ENCODE measurements at regions not wholly inside any gene's neighbourhood (a gene's known extent, or its start where the extent isn't known, plus 50 kb on each side); places are given as distances from the start of the nearest gene placed in this dataset.
A peak's percentile ranks its signal among the peaks of the same experiment; 100 is the strongest.
"Not testable (repeated sequence)": the region's sequence is repeated elsewhere in the genome, so short reads cannot be mapped to it uniquely, and the experiment has no call there.

DNA sequence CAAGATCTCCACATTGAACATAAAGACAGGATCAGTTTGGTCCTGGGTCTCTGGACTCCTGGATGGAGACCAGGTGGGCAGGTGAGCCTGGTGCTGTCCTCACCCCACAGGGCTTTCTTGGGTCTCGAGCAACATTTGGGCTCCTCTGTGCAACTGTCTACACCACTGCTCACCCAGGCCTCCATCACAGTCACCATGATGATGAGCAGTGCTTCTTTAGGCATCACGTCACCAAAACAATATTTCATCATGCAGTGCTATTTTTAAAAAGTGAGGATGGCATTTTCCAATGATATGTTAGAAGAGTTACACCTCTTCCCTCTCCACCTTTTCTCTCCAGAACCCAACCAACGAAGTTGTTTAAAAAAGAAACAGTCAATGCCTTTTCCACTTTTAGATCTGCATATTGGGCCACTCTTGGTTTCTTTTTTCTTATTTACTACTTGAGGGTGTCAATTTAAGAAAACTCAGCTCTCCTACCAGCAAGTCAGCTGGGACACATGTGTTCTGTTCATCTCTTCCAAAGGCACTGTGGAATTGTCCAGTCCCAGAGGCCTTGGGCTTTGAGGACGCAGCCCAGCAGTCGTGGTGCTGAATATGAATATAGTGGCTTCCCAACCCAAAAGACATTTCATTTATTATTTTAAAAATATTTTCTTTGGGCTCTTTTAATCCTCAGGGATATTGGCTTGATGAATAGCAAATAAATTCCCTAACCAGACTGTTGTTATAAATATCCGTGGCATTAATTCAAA is 405.7 kb downstream of the KCNRG start:
- Histone ChIP-seq H3K27ac (ENCODE audit: low read depth, low read length) (peak overlapping the region; percentile 87), H3K9ac (ENCODE audit: low read depth in 1 of 3, low read length in 3 of 3) (peak overlapping the region; percentile 2 to 32 (median 27)), H3K36me3 (ENCODE audit: control insufficient read depth in 3 of 3, insufficient read depth in 3 of 3, low read length in 3 of 3) (no peaks in the 10 kb centered on the region), H3K4me3 (ENCODE audit: low read length in 3 of 3) (peak overlapping the region; percentile 3 to 33 (median 28)), H3K4me1 (ENCODE audit: control insufficient read depth in 3 of 3, insufficient read depth in 3 of 3, low read length in 3 of 3) (peaks cover 43 to 65% (median 47%) of the 10 kb centered on the region in 3 donors), H3K27me3 (ENCODE audit: control insufficient read depth in 3 of 3, insufficient read depth in 3 of 3, low read length in 3 of 3) (no peaks in the 10 kb centered on the region), H3K9me3 (ENCODE audit: control insufficient read depth in 3 of 3, low read length in 3 of 3) (no peaks in the 10 kb centered on the region)

DNA sequence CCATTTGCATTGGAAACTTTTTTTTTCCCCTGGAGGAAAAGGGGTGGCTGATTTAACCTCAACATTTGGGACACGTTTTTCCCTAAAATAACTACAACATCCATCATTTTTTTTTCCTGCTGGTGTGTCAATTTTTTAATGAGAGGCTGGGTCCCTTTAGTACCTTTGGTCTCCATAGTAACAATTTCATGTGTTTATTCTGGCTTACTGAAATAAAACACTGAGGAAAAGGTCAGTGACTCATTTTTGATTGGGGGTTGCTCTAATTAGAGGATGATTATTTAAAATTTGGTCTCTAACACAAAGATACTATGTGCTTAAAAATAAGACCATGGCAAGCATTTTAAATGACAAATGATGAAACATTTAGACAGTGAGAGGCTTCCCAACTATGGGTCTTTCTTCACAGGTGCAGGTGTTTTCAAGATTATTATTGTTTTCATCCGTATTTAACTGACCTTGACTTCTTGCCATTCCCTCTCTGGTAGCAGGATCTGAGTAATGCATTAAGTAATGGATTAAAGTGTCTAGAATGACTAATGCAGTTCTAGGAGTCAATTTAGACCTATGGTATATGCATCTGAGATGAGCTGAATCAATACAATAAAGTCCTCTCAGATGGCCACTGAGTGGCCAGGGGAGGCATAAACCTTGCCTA is 406.4 kb downstream of the KCNRG start:
- Histone ChIP-seq H3K4me3 (ENCODE audit: low read length in 3 of 3) (no peak overlapping the region), H3K9me3 (ENCODE audit: control insufficient read depth in 3 of 3, low read length in 3 of 3) (no peaks in the 10 kb centered on the region), H3K36me3 (ENCODE audit: control insufficient read depth in 3 of 3, insufficient read depth in 3 of 3, low read length in 3 of 3) (no peaks in the 10 kb centered on the region), H3K4me1 (ENCODE audit: control insufficient read depth in 3 of 3, insufficient read depth in 3 of 3, low read length in 3 of 3) (peaks cover 43 to 65% (median 47%) of the 10 kb centered on the region in 3 donors), H3K9ac (ENCODE audit: low read depth in 1 of 3, low read length in 3 of 3) (peak overlapping the region in 1 of 3 donors; percentile 32), H3K27ac (ENCODE audit: low read depth, low read length) (peak overlapping the region; percentile 87), H3K27me3 (ENCODE audit: control insufficient read depth in 3 of 3, insufficient read depth in 3 of 3, low read length in 3 of 3) (no peaks in the 10 kb centered on the region)

DNA sequence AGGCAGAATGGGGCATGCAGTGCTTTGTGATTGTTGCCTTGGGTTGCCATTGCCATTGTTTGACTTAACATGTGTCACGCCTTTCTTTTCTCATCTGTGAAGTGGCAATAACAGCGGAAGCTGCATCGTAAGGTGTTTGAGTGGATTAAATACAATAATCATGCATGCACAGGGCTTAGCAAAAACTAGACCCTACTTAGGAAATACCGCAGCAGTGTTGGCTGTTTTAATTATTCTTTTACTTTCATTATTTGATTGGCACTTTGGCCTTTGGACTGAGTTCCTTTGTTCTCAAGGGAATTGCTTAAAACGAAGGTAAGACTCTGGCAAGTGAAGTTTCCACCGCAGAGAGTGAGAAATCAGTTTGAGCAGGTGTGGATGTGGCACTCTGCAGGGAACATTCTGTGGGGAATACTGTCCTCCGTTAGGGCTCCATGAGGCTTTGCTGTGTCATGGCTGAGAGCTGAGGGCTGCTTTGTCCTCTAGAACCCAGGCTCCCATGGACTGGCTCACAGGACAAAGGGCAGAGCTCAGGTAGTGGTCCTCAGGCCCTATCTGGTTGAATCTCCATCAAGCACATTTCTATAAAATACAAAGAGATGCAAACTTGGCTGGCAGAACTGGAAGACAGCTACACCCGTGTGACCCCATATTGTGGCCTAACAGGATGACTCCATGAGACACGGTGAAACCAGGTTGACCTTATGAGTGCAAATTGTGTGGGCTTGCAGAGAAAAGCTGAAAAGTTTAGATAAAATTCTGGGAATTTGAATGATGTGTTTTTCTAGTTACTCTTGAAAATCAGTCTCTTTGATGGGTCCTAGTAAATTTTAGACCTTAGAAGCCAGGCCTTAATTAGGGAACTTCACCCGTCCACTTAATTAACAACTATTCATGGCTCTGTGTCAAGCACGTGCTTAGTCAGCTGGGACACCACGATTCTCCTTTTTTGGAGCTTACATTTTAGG is 407.2 kb downstream of the KCNRG start:
- H3K27me3 ChIP-seq (ENCODE audit: control insufficient read depth in 3 of 3, insufficient read depth in 3 of 3, low read length in 3 of 3): no peaks in the 10 kb centered on the region
- no peak overlapping the region for H3K4me3 ChIP-seq (ENCODE audit: low read length in 3 of 3)
- no peaks in the 10 kb centered on the region for H3K36me3 ChIP-seq (ENCODE audit: control insufficient read depth in 3 of 3, insufficient read depth in 3 of 3, low read length in 3 of 3)
- peak overlapping the region; percentile 87 for H3K27ac ChIP-seq (ENCODE audit: low read depth, low read length)
- peak overlapping the region in 1 of 3 donors; percentile 11 for H3K9ac ChIP-seq (ENCODE audit: low read depth in 1 of 3, low read length in 3 of 3)
- peaks cover 46 to 63% (median 47%) of the 10 kb centered on the region in 3 donors for H3K4me1 ChIP-seq (ENCODE audit: control insufficient read depth in 3 of 3, insufficient read depth in 3 of 3, low read length in 3 of 3)
- no peaks in the 10 kb centered on the region for H3K9me3 ChIP-seq (ENCODE audit: control insufficient read depth in 3 of 3, low read length in 3 of 3)

DNA sequence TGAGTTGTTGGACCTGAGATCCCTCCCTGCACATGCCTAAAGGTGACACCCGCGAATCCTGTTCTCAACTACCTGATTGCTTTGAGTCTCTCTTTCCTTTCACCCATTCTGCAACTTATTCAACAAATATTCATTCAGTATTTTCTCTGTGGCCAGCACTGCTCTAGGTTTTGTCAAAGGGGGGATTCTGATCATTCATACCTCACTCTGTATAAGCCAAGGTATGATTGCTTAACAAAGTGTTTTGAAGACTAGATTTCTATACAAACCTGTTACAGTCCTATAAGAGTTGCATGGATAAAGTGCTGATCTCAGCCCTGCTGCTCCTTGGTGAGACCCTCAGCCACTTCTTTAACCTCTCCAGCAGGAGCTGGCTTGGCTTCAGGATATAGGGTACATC is 409.7 kb downstream of the KCNRG start:
- no peaks in the 10 kb centered on the region for H3K27me3 ChIP-seq (ENCODE audit: control insufficient read depth in 3 of 3, insufficient read depth in 3 of 3, low read length in 3 of 3)
- peaks cover 49 to 60% (median 49%) of the 10 kb centered on the region in 3 donors for H3K4me1 ChIP-seq (ENCODE audit: control insufficient read depth in 3 of 3, insufficient read depth in 3 of 3, low read length in 3 of 3)
- peak overlapping the region; percentile 87 for H3K27ac ChIP-seq (ENCODE audit: low read depth, low read length)
- no peaks in the 10 kb centered on the region for H3K9me3 ChIP-seq (ENCODE audit: control insufficient read depth in 3 of 3, low read length in 3 of 3)
- no peak overlapping the region for H3K9ac ChIP-seq (ENCODE audit: low read depth in 1 of 3, low read length in 3 of 3)
- H3K36me3 ChIP-seq (ENCODE audit: control insufficient read depth in 3 of 3, insufficient read depth in 3 of 3, low read length in 3 of 3): no peaks in the 10 kb centered on the region
- no peak overlapping the region for H3K4me3 ChIP-seq (ENCODE audit: low read length in 3 of 3)

DNA sequence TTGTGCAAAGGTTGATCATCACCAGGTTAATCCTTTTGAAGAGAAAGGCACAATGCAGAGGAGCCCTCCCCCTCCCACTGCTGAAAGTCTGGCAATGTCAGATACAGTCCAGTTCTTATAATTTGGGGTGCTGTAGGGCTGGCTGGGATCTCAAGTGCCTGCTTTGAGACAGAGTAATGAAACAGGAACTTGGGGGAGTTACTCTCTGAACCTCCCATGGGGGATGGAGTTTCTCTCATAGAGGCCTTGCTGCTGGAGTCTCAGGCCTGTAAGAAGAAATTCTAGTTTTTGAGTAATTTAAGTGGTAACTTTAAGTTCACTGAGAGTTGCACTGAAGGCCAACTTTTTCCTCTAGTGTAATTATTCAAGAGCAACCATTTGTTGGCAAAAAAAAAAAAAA is 410.5 kb downstream of the KCNRG start:
- Histone ChIP-seq H3K36me3 (ENCODE audit: control insufficient read depth in 3 of 3, insufficient read depth in 3 of 3, low read length in 3 of 3) (no peaks in the 10 kb centered on the region), H3K27ac (ENCODE audit: low read depth, low read length) (peak overlapping the region; percentile 87), H3K4me3 (ENCODE audit: low read length in 3 of 3) (no peak overlapping the region), H3K4me1 (ENCODE audit: control insufficient read depth in 3 of 3, insufficient read depth in 3 of 3, low read length in 3 of 3) (peaks cover 41 to 54% (median 42%) of the 10 kb centered on the region in 3 donors), H3K27me3 (ENCODE audit: control insufficient read depth in 3 of 3, insufficient read depth in 3 of 3, low read length in 3 of 3) (no peaks in the 10 kb centered on the region), H3K9ac (ENCODE audit: low read depth in 1 of 3, low read length in 3 of 3) (no peak overlapping the region), H3K9me3 (ENCODE audit: control insufficient read depth in 3 of 3, low read length in 3 of 3) (no peaks in the 10 kb centered on the region)

DNA sequence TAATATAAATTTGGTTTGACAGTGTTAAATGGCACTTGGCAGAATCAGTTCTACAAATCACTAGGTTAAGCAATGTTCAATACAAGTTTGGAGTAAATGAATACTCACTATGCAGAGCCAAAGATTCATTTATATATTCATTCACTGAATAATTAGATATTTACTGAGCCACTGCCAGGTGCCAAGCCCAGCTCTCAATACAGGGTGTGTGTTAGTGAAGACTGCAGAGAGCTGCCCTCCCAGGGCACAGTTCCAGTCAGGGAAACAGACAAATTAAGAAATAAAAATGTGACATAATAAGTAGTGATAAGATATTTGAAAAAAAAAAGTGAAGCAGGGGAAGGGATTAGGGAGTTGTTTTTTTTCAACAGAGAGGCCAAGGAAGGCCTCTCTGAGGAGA is 411.7 kb downstream of the KCNRG start:
- no peaks in the 10 kb centered on the region for H3K27me3 ChIP-seq (ENCODE audit: control insufficient read depth in 3 of 3, insufficient read depth in 3 of 3, low read length in 3 of 3)
- no peaks in the 10 kb centered on the region for H3K9me3 ChIP-seq (ENCODE audit: control insufficient read depth in 3 of 3, low read length in 3 of 3)
- H3K36me3 ChIP-seq (ENCODE audit: control insufficient read depth in 3 of 3, insufficient read depth in 3 of 3, low read length in 3 of 3): no peaks in the 10 kb centered on the region
- peak overlapping the region; percentile 87 for H3K27ac ChIP-seq (ENCODE audit: low read depth, low read length)
- peaks cover 30 to 46% (median 31%) of the 10 kb centered on the region in 3 donors for H3K4me1 ChIP-seq (ENCODE audit: control insufficient read depth in 3 of 3, insufficient read depth in 3 of 3, low read length in 3 of 3)
- H3K4me3 ChIP-seq (ENCODE audit: low read length in 3 of 3): no peak overlapping the region
- H3K9ac ChIP-seq (ENCODE audit: low read depth in 1 of 3, low read length in 3 of 3): no peak overlapping the region

DNA sequence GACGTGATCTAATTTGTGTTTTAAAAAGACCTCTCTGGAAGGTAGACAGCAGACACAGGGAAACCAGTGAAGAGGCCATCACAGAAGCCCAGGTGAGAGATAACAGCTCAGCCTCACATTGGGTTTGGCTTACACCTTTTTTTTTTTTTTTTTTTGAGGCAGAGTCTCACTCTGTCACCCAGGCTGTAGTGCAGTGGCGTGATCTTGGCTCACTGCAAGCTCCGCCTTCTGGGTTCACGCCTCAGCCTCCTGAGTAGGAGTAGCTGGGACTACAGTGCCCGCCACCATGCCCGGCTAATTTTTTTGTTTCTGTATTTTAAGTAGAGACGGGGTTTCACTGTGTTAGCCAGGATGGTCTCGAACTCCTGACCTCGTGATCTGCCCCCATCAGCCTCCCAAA is 412.3 kb downstream of the KCNRG start:
- not testable (repeated sequence) for H3K9me3 ChIP-seq (ENCODE audit: control insufficient read depth in 3 of 3, low read length in 3 of 3); H3K27me3 ChIP-seq (ENCODE audit: control insufficient read depth in 3 of 3, insufficient read depth in 3 of 3, low read length in 3 of 3); H3K4me3 ChIP-seq (ENCODE audit: low read length in 3 of 3); H3K36me3 ChIP-seq (ENCODE audit: control insufficient read depth in 3 of 3, insufficient read depth in 3 of 3, low read length in 3 of 3); H3K9ac ChIP-seq (ENCODE audit: low read depth in 1 of 3, low read length in 3 of 3)
- H3K4me1 ChIP-seq (ENCODE audit: control insufficient read depth in 3 of 3, insufficient read depth in 3 of 3, low read length in 3 of 3): peaks cover 24 to 40% (median 25%) of the 10 kb centered on the region in 3 donors
- peak overlapping the region; percentile 85 for H3K27ac ChIP-seq (ENCODE audit: low read depth, low read length)

DNA sequence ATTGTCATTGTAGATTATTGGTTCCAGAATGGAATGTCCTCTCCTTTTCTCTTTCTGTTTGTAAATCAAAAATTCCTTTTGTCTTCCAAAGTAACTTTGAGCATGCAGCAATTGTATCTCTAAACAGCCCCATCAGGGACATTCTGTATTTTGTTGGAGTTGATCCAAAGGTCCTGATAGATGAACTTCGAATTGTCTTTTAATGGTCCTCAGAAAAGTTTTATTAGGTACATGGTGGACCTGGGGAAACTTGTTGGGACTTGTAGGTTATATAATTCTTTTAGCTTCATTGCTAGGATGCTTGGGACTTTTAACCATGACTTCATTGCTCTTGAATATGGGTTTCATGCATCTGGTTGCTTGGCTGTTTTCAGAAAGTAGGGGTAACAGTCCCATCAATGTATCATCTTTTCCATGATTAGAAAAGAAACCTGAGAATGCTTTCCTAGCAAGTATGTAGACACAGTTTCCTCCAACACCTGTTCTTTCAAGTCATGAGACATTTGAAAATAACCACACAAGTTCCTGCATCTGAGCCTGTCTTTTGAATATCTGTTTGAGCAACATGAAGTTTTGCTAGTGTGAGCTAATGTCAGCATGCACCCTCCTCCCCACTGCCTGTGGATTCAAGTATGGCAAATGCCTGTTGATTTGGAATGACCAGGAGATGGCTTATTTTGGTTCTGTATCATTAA is 413.1 kb downstream of the KCNRG start:
- Histone ChIP-seq H3K4me3 (ENCODE audit: low read length in 3 of 3) (no peak overlapping the region), H3K9ac (ENCODE audit: low read depth in 1 of 3, low read length in 3 of 3) (peak overlapping the region in 2 of 3 donors; percentile 41 to 52), H3K9me3 (ENCODE audit: control insufficient read depth in 3 of 3, low read length in 3 of 3) (no peaks in the 10 kb centered on the region), H3K36me3 (ENCODE audit: control insufficient read depth in 3 of 3, insufficient read depth in 3 of 3, low read length in 3 of 3) (no peaks in the 10 kb centered on the region), H3K27me3 (ENCODE audit: control insufficient read depth in 3 of 3, insufficient read depth in 3 of 3, low read length in 3 of 3) (no peaks in the 10 kb centered on the region), H3K4me1 (ENCODE audit: control insufficient read depth in 3 of 3, insufficient read depth in 3 of 3, low read length in 3 of 3) (peaks cover 17 to 32% (median 19%) of the 10 kb centered on the region in 3 donors), H3K27ac (ENCODE audit: low read depth, low read length) (peak overlapping the region; percentile 85)

DNA sequence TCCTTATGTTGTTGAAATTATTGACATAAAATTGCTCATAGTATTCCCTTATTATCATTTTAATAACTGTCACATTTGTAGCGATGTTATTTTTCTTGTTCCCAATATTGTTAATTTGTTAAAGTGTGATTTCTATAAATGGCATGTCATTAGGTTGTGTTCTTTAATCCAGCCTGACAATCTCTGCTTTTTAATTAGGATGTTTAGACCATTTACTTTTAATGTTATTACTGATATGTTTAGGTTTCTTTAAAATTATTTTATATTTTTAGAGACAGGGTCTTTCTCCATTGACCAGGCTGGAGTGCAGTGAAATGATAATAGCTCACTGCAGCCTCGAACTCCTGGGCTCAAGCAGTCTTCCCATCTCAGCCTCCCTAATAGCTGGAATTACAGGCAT is 408.5 kb downstream of the DLEU7 start:
- H3K27ac ChIP-seq (ENCODE audit: low read depth, low read length): no peak overlapping the region
- H3K4me3 ChIP-seq (ENCODE audit: low read length in 3 of 3): no peak overlapping the region
- no peaks in the 10 kb centered on the region for H3K36me3 ChIP-seq (ENCODE audit: control insufficient read depth in 3 of 3, insufficient read depth in 3 of 3, low read length in 3 of 3)
- no peaks in the 10 kb centered on the region for H3K27me3 ChIP-seq (ENCODE audit: control insufficient read depth in 3 of 3, insufficient read depth in 3 of 3, low read length in 3 of 3)
- H3K9ac ChIP-seq (ENCODE audit: low read depth in 1 of 3, low read length in 3 of 3): no peak overlapping the region
- H3K9me3 ChIP-seq (ENCODE audit: control insufficient read depth in 3 of 3, low read length in 3 of 3): no peaks in the 10 kb centered on the region
- H3K4me1 ChIP-seq (ENCODE audit: control insufficient read depth in 3 of 3, insufficient read depth in 3 of 3, low read length in 3 of 3): peaks cover 0 to 3% (median 0%) of the 10 kb centered on the region in 3 donors
